HL-60 (cell line): ENCODE measurements at regions not wholly inside any gene's neighbourhood (a gene's known extent, or its start where the extent isn't known, plus 50 kb on each side); places are given as distances from the start of the nearest gene placed in this dataset.

ENCODE experiments used
- DNase-seq, 2 experiments: peaks; one replicate each; pipeline ENCODE4 v3.0.0-alpha.2; 2010 to 2020; ENCODE audit warnings: low read depth in 1 of 2, low spot score in 1 of 2
- H3K27ac ChIP-seq: fragments of 250-450 bp; sonication (Bioruptor Pico); replicated peaks from 2 replicates; pipeline ENCODE4 v1.5.1; 2020; ENCODE audit warnings: mild to moderate bottlenecking, moderate library complexity
- H3K27me3 ChIP-seq: fragments of 250-450 bp; sonication (Bioruptor Pico); 2 replicates; pipeline ENCODE4 v1.5.1; 2021; ENCODE audit warnings: mild to moderate bottlenecking, moderate library complexity; ENCODE audit not compliant: insufficient read depth, poor library complexity, severe bottlenecking
- H3K4me3 ChIP-seq: replicated peaks from 2 replicates; pipeline ENCODE4 v1.5.1; 2011; ENCODE audit warnings: mild to moderate bottlenecking, control low read depth, low read length; ENCODE audit not compliant: insufficient read depth
- CTCF ChIP-seq: IDR thresholded peaks from one replicate; pipeline ENCODE4 v1.5.1; 2011; ENCODE audit warnings: low read length, control low read depth, inconsistent platforms; ENCODE audit not compliant: insufficient read depth
- GABPA ChIP-seq: IDR thresholded peaks from 2 replicates; pipeline ENCODE4 v1.6.1; 2012; ENCODE audit warnings: low read depth
- POLR2AphosphoS5 ChIP-seq: IDR thresholded peaks from 2 replicates; pipeline ENCODE4 v1.6.1; 2012; ENCODE audit warnings: low read depth
- REST ChIP-seq: IDR thresholded peaks from 2 replicates; pipeline ENCODE4 v1.6.1; 2012; ENCODE audit warnings: low read depth; ENCODE audit not compliant: insufficient replicate concordance
- SPI1 ChIP-seq: IDR thresholded peaks from 2 replicates; pipeline ENCODE4 v1.6.1; 2012; ENCODE audit warnings: low read depth, mild to moderate bottlenecking, borderline replicate concordance

GRCh38 chr3:621714-622113, 425.2 kb downstream of the CHL1 start:
- TF ChIP-seq POLR2AphosphoS5 (no peak), REST (no peak), SPI1 (no peak), CTCF (no peak), GABPA (no peak)
- H3K27ac ChIP-seq: no peak overlapping the region
- no peak overlapping the region for H3K4me3 ChIP-seq
- H3K27me3 ChIP-seq: no peaks in the 10 kb centered on the region
- no peak for DNase-seq

- TF ChIP-seq SPI1 (no peak), POLR2AphosphoS5 (no peak), REST (no peak), CTCF (no peak), GABPA (no peak)
- no peak for DNase-seq
- Histone ChIP-seq H3K4me3 (no peak overlapping the region), H3K27me3 (no peaks in the 10 kb centered on the region), H3K27ac (no peak overlapping the region)
Observed at GRCh38 chr3:622314-622713, 425.8 kb downstream of the CHL1 start.

- Histone ChIP-seq H3K27me3 (no peaks in the 10 kb centered on the region), H3K27ac (no peak overlapping the region), H3K4me3 (no peak overlapping the region)
- no peak for TF ChIP-seq SPI1
- no peak for TF ChIP-seq POLR2AphosphoS5
- no peak for TF ChIP-seq GABPA
- no peak for TF ChIP-seq CTCF
- no peak for TF ChIP-seq REST
- DNase-seq: no peak
Observed at GRCh38 chr3:623914-624545, 427.5 kb downstream of the CHL1 start.
